ENCODE measurements at regions not wholly inside any gene's neighbourhood (a gene's known extent, or its start where the extent isn't known, plus 50 kb on each side); places are given as distances from the start of the nearest gene placed in this dataset.

DNA sequence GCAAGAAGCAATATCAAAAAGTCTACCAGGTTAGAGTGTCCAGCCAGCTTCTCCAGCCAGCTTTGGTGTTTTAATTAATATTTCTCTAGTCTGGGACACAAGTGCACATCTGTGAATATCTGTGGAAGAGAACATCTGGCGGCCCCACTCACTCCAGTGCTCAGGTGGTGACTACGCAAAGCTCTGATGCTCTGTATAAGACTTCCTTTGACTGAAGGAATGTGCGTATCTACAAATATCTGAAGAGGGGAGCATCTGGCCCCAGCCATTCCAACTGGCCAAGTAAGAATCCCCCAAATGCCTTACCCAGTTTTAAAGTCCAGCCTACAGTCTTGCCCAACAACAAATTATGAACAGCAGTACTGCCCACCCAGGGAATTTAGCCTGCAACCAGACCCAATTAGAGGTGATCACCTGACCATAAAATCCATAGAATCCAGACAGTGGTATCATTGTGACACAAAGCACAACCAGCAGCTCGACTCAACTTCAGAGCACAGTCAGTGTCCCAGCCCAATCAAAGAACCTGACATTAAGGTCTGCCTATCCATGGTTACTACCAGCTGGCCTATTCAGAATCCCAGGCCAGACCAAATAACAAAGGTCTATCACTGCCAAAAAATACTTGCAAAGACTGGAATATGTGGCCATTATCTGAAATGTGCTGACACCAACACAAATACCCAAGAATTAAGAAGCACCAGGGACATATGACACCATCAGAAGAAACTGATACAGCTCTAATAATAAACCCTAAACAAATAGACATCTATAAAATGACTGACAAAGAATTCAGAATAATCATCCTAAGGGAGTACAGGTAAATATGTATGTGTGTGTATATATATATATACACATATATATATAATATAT lies 76.1 kb upstream of the MANEA start:
- DNase-seq (ENCODE audit: low spot score): no peak

DNA sequence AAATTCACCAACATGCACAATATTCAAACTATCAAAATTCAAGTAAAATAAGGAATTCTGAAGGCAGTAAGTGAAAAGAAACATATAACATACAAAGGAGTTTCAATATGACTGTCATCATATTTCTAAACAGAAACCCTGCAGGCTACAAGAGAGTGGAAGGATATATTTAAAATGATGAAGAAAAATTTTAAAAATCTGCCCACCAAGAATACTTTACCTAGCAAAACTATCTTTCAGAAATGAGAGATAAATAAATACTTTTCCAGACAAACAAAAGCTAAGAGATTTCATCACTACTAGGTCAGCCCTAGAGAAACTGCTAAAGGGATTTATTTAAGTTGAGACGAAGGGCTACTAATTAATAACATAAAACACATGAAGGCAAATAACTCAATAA lies 73.8 kb upstream of the MANEA start:
- no peak for DNase-seq (ENCODE audit: low spot score)

DNA sequence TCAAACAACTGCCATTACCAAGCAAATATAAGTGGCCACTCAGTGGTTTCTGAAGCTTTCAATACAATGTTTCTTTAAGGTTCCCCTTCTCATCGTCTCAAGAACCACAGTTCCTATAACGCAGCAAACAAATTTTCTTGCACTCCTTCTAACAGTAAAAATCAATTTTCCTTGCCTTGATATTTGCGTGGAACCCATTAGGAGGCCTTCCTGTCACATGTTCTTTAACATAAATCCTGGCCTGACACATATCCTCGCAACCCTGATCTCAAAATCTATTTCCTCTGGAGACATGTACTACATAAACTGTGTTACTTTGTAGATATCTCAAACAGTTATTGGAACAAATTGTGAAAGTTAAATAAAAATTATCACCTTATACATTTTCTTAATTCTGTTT lies 65.9 kb upstream of the MANEA start:
- no peak for DNase-seq (ENCODE audit: low spot score)

DNA sequence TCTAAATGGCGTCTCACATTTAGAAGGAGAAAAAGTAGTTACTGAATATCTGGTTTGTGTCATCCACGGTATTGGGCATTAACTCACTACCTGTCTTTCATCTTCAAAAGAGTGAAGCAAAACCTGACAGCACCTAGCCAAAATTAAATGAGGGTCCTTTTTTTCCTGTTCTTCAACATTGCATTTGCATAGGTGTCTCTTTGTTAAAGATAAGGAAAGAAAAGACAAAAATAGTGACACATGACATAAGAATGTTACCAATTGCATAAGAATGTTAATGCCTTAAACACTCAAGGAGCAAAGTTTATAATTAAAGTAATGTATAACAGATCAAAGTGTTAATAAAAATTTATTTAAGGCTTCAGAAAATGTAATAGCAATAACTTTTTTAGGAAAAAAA lies 61.4 kb upstream of the MANEA start:
- DNase-seq (ENCODE audit: low spot score): no peak

DNA sequence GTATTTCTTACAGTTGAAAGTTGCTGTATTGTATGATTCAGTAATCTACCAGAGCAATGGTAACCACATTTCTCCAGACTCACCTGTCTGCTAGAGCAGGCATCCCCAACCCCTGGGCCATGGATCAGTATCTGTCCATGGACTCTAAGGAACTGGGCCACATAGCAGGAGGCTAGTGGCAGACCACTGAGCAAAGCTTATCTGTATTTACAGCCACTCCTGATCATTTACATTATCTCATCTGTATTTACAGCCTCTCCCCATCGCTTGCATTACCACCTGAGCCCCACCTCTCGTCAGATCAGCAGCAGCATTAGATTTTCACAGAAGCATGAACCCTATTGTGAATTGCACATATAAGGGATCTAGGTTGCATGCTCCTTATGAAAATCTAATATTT lies 60.3 kb upstream of the MANEA start:
- DNase-seq (ENCODE audit: low spot score): no peak

DNA sequence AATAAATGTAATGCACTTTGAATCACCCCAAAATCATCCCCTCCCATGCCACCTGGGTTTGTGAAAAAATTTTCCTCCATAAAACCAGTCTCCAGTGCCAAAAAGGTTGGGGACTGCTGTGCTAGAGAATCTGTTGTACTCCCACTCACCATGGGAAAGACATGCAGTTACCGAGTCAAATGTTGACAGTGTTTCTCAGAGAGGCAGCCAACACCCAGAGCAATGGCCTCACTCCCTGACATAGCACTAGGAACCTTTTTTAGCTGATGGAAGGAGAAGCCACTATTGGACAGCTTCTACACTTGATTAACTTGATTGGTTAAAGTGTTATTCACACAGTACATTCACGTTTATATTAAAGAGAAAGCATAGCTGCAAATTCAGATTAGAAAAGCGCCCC lies 59.8 kb upstream of the MANEA start:
- DNase-seq (ENCODE audit: low spot score): no peak

DNA sequence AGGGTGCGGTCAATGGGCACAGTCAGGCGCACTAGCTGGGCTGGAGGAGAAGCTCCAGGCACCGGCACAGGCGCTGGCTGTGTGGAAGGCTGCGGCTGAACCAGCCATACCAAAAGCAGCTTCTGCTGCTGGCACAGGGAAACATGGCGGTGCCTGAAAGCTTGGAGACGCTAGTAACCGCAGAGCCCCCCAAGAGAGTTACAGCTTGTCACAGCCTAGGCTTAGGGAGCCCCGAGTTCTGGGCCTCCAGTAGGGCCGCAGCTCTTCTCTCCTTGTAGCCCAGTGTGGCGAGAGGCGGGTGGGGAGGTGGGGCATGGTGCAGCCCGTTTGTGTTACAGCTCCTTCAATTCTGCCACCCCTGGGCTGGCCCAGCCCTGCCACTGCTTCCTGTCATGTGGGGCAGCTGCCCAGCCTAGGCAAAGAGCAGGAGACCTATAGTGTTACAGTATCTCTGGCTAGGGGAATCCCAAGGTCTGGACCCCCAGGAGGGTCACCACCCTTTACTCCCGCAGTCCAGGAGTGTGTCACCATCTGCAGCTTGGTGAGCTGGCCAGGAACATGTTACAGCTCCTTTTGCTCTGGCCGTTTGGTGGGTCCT lies 58.6 kb upstream of the MANEA start:
- DNase-seq (ENCODE audit: low spot score): no peak

DNA sequence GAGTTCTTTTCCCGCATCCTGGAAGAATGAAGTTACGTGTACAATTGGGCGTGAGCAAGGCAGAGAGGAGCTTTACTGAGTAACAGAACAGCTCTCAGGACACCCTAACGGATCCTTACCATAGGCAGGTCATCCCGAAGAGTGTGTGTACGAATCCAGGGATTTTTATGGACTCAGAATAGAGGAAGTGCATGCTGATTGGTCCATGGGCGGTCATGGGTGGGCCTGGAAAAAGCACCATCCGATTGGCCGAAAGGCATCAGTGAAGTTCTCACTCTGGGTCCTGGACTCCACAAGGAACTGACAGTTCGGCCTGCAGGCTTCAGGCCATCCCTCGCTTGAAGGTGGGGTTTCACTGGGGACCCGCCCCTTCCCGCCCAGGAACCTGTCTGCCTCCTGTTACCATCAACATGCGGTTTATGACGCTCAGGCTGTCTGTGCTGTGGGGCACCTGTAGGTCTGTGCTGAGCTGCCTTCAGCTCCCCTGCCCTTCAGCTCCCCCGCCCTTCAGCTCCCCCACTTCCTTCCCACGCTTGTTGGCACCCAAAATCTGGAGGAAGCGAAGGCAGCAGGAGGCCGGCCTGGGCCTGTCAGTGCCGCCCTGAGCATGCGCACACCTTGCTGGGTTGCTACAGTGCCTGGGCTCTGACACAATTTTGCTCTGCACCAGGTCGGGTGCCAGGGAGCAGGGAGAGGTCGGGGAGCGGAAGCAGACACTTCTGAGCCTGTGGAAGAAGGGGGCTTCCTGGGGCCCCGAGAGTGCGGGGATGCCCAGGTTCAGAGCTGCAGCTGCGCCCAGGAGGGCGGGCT lies 57.9 kb upstream of the MANEA start:
- DNase-seq (ENCODE audit: low spot score): no peak

DNA sequence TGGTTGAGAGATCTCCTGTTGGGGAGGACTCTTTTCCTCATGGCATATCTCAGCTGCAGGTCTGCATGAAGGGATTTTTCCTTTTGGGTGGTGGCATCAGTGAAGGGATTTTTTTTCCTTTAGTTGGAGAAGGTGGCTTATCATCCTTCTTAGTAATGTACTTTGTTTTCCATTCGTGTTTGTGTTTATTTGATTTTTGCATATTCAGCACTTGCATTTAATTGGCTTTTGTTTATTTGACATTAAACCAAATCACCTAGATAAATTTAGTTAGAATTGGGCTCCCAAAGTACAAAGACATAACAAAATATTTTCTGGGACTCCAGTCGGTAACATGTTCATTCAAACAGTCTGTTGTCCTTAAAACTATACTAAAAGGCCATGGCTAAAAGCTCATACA lies 56.2 kb upstream of the MANEA start:
- DNase-seq (ENCODE audit: low spot score): no peak

All from NAMALWA (cell line).